SKM-1 treated with dmso at 0.1 percent for 144 hours (cell line): ENCODE measurements at regions not wholly inside any gene's neighbourhood (a gene's known extent, or its start where the extent isn't known, plus 50 kb on each side); places are given as distances from the start of the nearest gene placed in this dataset.

Source experiments
- DNase-seq: peaks from one replicate; lab custom pipeline; 2025; ENCODE audit not compliant: unreplicated experiment; lab: John Stamatoyannopoulos, UW

DNA sequence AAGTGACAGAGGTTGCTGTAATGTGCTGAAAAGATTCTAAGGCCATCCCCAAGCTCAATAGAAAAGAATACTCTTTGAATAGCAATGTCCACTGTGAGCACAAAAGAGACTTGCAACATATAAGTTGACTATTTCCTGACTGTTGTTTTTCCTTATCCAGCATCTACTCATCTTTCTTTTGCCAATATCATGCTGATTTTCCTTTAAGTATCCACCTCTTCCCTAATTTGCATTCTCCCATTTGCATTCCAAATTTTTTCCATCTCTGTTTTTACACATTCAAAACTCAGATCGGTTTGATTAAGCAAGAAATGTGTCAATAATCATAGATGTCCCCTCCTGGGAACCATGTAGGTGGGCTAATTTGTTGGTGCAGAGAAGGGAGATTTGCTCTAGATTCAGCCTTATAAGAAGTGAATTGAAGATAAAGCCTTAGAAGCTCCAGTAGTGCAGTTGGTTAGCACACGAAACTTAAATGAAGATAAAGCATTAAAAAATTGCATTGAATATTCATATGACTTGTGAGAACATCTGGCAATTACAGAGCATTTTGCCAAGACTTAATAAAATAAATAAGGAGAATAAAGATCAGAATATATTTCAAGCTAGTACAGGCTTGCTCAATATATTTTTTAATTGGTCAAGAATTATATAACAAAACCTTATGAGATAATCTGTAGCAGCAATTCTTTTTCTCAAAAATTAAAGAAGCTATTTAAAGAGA lies 267.6 kb downstream of the TMEM167A start:
- DNase-seq: no peak

DNA sequence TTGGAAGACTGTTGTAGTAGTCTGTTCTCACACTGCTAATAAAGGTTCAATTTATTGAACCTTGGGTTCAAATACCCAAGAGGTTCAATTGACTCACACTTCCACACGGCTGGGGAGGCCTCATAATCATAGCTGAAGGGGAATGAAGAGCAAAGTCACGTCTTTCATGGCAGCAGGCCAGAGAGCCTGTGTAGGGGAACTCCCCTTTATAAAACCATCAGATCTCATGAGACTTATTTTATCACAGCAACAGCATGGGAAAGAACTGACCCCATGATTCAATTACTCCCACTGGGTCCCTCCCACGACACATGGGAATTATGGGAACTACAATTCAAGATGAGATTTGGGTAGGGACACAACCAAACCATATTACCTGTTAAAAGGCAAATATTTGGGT lies 268.2 kb downstream of the TMEM167A start:
- DNase-seq: no peak

DNA sequence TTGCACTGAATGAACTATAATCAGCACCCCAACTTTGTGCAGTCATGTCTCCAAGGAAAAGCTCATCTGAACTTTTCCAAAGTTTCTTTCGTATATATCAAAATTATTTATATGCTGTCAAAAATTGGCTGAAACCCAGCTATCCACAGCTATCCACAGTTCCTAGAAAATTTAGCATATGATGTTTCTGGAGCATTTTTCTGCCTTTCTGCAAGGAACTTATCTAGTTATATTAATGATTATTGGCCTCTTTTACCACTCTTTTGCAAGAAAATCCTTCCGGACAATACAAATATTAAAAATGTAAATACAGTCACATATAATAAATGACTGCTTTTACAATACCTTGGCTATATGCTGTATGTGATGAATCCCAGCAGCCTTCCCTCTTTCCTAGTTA lies 270.2 kb downstream of the TMEM167A start:
- no peak for DNase-seq

DNA sequence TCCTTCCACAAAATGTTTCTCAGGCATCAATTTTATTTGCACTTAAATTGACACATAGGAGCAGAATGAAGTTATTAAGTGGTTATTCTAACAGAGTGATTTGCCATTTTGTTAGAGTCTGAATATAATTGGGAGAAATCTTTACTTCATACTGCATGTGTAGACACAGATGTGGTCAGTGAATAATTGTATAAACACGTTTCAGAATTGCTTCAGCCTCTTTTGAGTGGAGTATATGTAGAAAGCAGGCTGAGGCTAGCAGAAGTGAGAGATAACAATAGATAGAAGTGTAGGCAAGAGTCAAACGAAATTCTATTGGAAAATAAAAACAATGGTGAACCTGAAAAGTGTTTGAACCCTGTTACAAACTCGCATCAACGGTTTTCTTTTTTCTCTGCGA lies 270.7 kb downstream of the TMEM167A start:
- no peak for DNase-seq

DNA sequence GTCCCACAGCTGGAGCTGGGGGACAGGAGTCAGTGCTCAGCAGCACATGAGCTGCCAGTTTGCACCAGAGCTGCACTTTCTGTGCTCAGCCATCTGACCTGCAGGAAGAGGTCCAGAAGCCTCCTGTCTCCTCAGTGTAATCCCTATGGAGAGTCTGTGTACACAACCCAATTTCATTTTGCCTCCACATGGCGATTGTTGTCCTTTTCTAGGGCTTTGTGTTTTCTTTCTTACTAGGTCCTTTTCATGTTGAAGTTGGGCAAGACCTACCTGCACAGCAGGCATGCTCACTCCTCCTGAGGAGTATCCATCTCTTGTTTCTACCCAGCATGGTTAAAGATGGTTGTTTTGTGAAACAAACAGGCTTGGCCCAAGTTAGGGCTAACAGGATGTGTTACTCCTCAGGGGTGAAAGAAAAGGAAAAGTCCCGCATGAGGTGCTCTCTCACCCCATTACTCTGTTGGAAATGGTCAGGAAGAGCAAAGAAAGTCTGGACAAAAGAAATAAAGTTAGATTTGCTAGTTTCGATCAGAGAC lies 273.0 kb downstream of the TMEM167A start:
- DNase-seq: no peak

DNA sequence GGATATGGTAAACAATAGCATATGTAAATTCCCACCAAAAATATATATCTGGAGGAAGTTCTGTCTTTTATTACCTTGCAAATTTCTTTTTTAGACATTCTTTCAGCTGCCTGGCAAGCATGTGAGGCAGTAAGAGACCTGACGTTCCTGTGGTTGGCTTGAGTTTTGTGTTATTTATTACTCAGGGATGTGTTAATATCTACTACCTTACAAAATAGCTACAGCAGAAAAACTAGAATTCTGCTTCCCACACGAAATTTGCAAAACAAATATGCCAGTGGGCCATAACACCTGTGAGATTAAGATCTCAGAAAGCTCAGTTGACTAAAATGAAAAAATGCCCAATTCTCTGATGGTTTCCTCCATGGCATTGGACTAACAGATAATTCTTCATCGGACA lies 274.2 kb downstream of the TMEM167A start:
- no peak for DNase-seq

DNA sequence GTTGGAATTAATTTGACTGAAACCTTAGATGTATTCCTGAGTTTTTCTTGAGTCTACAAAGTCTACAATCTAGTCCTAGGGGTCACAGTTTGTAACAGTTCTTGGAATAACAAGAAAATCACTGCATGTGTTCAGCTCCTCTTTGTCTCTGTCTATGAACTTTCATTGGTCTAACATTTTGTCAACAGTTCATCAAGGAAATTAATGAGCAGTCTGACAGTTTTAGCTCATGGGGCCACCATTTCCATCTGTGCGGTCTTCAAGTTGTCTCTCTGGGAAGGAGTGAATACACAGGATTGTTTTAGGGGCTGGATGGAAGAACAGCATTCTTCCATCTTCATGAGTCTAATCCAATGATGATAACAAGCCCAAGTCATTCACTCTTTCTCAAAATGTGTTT lies 276.4 kb downstream of the TMEM167A start:
- DNase-seq: no peak

DNA sequence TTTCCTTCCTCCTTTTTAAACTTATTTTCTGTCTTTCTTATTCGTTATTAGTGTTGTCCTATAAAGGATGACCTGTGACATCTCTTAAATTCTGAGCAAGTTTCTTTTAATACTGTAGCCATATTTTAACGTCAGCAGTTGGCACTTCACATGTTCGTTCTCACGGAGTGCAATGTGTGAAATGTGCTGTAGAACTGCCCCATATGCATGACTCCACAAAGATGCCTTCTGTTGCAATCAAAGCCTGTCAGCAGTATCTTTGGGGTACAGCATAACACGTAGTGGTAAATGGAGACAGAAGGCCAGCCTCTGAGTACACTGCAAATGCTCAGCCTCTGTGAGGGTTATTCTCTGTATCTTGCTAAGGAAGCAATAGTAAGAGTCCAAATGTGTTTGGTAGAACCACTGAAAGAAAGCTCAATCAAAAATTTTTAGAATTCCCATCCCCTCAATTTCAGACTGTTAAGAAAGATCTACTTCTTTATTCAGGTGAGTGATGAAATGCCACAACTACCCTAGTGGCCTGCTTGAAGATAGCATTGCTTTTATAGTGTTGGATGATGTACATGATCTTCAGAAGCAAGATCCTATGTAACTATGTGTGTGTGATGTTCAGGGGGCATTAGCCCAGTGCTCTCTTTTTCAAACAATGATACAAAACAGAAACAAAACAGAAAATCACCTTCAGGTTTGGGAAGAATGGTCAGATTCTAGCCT lies 277.7 kb downstream of the TMEM167A start:
- DNase-seq: no peak

DNA sequence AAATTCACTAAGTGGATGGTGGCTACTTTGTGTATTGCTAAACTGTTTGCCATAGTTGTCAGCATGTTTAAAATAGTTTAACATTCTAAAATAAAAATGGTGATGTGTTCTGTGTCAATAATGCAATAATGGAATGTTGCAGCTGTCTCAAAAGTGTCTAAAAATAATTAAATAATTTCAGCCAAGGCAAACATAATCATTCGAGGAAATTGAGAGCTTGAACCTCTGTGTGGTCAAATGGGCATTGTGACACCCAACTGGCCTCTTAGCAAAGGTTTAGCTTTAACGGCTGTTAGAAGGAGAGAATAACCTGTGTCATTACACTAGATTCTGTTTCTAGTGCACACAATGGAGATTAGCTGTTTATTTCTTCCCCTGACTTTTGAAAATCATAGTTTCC lies 278.5 kb downstream of the TMEM167A start:
- DNase-seq: no peak

DNA sequence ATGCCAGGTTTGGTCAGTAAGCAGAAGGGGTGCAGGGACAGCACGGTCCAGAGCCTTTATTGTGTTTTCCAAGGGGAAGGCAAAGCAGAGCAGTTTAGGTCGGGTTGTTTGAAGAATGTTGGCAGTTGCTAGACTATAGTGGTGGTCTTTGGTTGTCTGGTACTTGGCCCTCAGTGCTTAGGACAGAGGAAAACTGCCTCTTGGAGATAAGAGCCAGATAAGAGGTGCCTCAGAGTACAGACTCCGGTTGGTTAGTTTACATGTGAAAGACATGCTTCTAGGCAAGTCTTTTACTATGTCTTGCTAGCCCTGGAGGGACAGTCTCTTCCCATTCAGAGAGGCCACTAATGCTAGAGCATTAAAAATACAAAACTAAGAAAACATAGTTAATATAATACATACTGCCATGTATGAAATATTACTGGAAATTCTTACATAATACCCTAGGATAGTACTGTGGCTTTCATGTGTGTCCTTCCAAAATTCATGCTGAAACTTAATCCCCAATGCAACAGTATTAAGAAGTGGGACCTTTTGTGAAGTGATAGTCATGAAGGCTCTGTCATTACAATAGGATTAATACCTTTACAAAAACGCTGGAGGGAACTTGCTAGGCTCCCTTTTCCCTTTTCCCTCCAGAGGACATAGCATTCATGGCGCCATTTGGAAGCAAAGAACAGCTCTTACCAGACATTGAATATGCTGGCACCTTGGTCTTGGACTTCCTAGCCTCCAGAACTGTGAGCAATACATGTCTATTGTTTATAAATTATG lies 280.4 kb downstream of the TMEM167A start:
- DNase-seq: no peak

DNA sequence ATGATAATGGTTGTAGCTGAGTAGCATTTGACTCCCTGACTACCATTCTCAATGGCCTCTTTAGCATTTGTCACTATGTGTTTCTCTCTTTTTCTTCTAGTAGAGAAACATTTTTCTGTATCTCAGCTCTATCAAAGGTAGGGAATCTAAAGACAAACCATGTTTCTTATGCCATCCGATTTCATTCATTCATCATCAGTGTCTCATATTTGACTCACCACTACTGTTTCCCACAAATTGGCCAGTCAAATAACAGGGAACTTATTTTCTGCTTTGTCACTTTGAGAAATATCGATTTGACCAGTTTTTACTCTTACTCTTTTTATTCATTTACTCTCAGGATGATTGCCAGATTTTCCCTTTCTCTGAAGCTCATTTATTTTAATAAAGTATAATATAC lies 282.3 kb downstream of the TMEM167A start:
- DNase-seq: no peak

DNA sequence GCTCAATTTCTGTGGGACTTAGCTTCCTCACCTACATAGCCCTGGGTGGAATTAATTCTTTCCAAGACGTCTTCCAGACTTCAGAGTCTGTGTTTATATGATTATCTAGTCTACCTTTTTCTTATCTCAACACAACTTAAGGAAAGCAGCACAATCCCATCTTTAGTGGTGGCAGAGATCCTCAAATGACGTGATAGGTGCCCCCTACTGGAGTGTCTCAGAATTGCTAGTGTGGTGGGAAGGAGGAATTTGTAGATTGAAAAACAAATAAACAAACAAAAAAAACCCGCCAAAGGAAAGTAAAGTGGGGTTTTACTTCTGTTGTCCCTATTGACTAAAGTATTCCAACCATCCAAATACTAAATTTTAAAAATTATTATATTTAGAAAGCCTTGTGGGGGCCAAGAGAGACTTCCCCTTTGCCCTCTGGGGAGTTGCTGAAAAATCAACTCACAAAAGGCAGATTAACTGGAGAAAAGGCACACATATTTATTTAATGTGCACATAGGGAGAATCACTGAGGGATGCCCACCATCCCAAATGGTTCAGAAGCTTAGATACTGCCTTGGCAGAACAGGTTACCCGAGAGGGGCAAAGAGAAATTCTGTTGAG lies 283.3 kb downstream of the TMEM167A start:
- peak; percentile 8 for DNase-seq

DNA sequence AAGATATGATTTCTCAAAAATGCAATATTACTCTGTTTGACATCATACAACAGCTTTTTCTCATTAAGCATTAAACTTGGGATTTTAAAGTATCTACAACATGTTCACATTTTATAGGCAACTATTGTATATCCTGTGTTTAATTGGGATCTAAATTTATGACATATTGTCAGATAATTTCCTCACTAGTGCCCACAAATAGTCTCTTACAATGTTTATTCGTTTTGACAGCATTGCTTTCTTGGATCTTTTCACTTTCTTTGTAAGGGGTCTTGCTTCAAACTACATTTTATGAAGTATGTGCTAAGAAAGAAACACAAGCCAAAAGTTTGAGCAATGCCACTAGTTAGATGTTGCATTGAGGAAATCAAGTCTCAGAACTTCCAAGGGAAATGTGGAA lies 285.1 kb downstream of the TMEM167A start:
- no peak for DNase-seq

DNA sequence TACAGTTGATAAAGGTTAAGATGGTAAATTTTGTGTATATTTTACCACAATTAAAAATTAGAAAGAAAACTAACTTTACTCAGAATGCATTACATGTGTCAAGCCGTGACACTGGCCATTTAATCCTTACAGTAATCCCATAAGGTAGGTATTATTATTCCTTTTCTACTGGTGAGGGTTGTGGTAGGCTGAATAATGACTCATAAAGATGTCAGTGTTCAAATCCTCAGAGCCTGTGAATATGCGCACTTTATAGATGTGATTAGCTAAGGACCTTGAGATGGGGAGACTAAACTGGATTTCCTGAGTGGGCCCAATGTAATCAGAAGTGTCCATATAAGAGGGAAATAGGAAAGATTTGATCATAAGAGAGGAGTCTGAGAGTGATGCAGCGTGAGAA lies 288.1 kb downstream of the TMEM167A start:
- no peak for DNase-seq

DNA sequence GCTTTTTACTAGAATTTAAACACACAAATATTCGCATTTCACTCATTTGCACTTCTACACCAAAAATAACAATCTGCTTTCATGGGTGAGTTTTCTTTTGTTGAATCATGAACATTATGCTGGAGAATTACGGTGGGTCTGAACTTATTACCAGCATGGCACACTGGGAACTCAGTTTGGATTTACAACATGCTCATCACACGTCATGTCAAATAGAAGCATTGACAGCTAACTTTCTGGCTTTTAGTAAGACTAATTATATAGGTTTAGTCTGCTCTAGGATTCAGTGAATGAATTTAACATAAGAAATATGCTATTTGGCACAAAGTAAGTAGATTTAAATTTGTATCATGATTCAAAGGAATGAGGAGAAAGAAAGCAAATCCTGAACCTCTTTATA lies 290.4 kb downstream of the TMEM167A start:
- no peak for DNase-seq

DNA sequence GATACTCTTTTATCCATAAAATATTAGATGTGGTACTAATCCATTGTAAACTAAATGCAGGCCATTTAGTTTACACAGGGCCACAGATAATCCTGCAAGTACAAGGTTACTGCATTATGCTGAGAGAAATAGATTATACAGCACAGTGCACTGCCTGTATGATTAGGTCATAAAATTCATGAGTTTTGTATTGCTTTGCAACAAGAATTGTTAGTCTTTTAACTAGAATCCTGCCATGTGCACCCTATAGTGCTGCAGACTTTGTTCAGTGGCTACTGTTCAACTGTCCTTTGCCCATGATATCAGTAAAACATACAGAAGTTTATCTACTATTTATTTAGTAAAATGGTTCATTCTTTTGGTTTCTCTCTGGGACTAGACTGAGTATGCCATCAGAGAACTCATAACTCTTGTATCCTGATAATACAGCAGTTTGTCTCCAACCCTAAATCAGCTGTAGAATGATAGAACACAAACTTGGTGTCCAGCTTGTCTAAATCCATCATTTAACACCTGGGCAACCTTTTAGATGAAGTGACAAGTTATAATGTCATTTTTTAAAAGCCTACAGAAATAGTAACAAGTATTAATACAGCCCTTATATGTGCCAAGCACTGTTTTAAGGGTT lies 291.2 kb downstream of the TMEM167A start:
- no peak for DNase-seq

DNA sequence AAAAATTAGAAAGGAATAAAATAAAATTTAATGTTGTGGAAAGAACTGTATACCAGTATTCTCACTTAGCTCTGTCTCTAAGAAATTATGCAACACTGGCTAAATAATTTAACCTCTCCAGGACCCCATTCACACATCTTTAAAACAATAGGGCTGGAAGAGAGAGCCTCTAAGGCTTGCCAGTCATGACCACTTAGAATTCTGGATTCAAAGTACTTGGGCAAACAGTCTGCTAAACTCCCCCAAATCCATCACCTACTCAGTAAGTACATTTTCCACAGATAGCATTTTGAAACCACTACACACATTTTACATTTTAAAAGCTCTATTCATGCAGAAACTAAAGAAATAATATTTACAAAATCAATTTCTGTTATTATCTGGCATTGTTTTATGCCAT lies 291.7 kb downstream of the TMEM167A start:
- no peak for DNase-seq

DNA sequence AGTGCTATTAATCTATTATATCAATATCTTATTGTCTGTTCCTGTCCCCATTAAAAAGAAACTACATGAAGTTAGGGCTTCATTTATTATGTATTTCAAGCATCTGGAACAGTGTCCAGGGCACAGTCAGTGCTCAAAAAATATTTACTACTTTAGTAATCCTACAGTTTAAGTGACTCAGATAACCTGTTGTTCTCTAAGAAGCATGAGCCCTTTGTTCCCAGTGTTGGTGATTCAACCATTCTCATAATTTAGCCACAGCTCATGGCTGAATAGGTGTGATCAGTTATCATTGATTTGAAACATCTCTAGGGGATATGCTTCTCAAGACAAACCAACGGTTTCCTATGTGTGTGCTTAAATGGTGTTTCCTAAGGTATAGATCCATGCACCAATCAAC lies 292.7 kb downstream of the TMEM167A start:
- DNase-seq: no peak

DNA sequence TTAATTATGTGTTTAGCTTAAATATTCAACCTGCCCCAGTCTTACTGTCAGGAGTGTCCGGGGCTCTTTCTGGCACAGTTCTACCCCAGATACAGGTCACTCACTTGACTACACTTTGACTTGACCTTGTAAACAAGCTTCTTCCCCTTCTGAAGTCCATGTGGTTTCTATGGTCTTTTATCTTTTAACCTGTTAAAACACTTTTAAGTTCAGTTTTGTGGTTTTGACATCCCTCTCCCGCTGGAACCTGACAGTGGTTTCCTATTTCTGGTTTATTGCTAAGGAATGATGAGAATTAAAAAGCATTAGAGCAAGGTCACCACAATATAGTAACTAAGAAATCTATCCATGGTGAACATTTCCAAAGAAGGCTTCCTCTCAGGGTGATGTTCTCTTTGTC lies 300.1 kb downstream of the TMEM167A start:
- no peak for DNase-seq

DNA sequence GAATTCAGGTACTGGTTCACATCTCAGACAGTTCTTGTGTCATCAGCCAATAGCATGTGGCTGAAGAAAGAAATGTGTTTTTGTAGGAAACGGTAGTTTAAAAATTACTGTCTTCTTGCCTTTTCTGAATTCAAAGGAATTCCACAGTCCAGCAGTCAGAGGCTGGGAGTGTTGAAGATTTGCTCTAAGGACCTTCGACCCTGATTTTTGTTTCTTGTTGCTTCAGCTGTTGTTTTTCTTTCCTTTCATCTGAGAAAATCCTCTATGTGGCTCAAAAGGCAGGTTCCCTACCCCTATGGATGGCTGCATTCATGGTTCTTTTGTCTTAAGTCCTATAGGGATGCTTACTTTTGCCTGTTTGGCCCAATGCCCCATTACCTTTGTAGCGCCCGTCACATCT lies 304.9 kb downstream of the TMEM167A start:
- DNase-seq: no peak

DNA sequence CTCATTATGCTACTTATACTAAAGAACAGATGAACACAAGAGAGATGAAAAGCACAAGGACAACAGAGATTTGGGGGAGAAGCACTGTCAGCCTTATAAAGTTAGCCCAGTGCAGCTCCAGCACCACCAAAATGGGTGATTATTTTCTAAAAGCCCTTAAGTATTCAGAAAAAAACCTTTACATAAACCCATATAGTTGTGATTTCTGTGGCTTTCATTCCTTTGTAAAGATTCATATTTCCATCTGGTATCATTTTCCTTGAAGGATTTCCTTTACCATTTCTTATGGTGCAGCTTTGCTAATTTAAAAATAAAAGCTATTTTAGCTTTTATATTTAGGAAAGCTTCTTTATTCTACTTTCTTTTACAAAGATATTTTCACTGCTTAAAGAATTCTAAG lies 311.0 kb downstream of the TMEM167A start:
- no peak for DNase-seq
